GM12891 (cell line): ENCODE measurements at regions not wholly inside any gene's neighbourhood (a gene's known extent, or its start where the extent isn't known, plus 50 kb on each side); places are given as distances from the start of the nearest gene placed in this dataset.
"Not testable (repeated sequence)": the region's sequence is repeated elsewhere in the genome, so short reads cannot be mapped to it uniquely, and the experiment has no call there.

Experiments
- POLR2A ChIP-seq: IDR thresholded peaks from 2 replicates; pipeline ENCODE4 v1.6.1; 2011; ENCODE audit warnings: low read depth, low read length, control low read depth
- POLR2AphosphoS5 ChIP-seq: IDR thresholded peaks from 2 replicates; pipeline ENCODE4 v1.6.1; 2011; ENCODE audit warnings: low read depth, low read length, control low read depth
- TAF1 ChIP-seq: IDR thresholded peaks from 2 replicates; pipeline ENCODE4 v1.6.1; 2011; ENCODE audit warnings: low read depth, low read length, control low read depth

GRCh38 chr1:83442412-83442811 is 556.5 kb downstream of the TTLL7 start:
- not testable (repeated sequence) for TF ChIP-seq TAF1, POLR2AphosphoS5, POLR2A
